NK-92 treated with Interleukin-12 subunit alpha and Interleukin-12 subunit beta, amount 100 ng/mL, for 24 hours (cell line): ENCODE measurements at regions not wholly inside any gene's neighbourhood (a gene's known extent, or its start where the extent isn't known, plus 50 kb on each side); places are given as distances from the start of the nearest gene placed in this dataset.

ENCODE experiments used
- DNase-seq: peaks from one replicate; lab custom pipeline; 2025; lab: John Stamatoyannopoulos, UW

GRCh38 chr14:54312166-54312801 lies 84.5 kb upstream of the CDKN3 start:
- no peak for DNase-seq

- no peak for DNase-seq
These were observed 82.3 kb upstream of the CDKN3 start for GRCh38 chr14:54314365-54315104.

GRCh38 chr14:54316652-54317051 lies 80.2 kb upstream of the CDKN3 start:
- no peak for DNase-seq

GRCh38 chr14:54317391-54317790 lies 79.4 kb upstream of the CDKN3 start:
- no peak for DNase-seq

GRCh38 chr14:54322246-54322645 lies 74.6 kb upstream of the CDKN3 start:
- DNase-seq = no peak

- no peak for DNase-seq
These were observed 74.0 kb upstream of the CDKN3 start for GRCh38 chr14:54322701-54323337.

GRCh38 chr14:54325766-54326165 lies 71.0 kb upstream of the CDKN3 start:
- DNase-seq = no peak

- no peak for DNase-seq
These were observed 67.6 kb upstream of the CDKN3 start for GRCh38 chr14:54329082-54329695.

GRCh38 chr14:54330876-54331275 lies 65.9 kb upstream of the CDKN3 start:
- no peak for DNase-seq

GRCh38 chr14:54331516-54331915 lies 65.3 kb upstream of the CDKN3 start:
- DNase-seq = no peak

GRCh38 chr14:54332490-54332889 lies 64.3 kb upstream of the CDKN3 start:
- no peak for DNase-seq

- DNase-seq = no peak
These were observed 63.3 kb upstream of the CDKN3 start for GRCh38 chr14:54333511-54333910.

- DNase-seq = no peak
These were observed 61.1 kb upstream of the CDKN3 start for GRCh38 chr14:54335569-54336155.

GRCh38 chr14:54337314-54337713 lies 59.5 kb upstream of the CDKN3 start:
- no peak for DNase-seq

GRCh38 chr14:54338696-54339317 lies 58.0 kb upstream of the CDKN3 start:
- no peak for DNase-seq

- DNase-seq = no peak
These were observed 57.0 kb upstream of the CDKN3 start for GRCh38 chr14:54339771-54340170.

GRCh38 chr14:54342806-54343205 lies 54.0 kb upstream of the CDKN3 start:
- no peak for DNase-seq

GRCh38 chr14:54343272-54344121 lies 53.3 kb upstream of the CDKN3 start:
- DNase-seq = no peak

- no peak for DNase-seq
These were observed 52.4 kb upstream of the CDKN3 start for GRCh38 chr14:54344445-54344844.

GRCh38 chr14:54346257-54346656 lies 50.5 kb upstream of the CDKN3 start:
- DNase-seq = no peak
